Hypothalamus (tissue), 51 donors: ENCODE measurements at regions not wholly inside any gene's neighbourhood (a gene's known extent, or its start where the extent isn't known, plus 50 kb on each side); places are given as distances from the start of the nearest gene placed in this dataset.

Experiments used
- DNase-seq, 51 donors: peaks; one replicate each; lab custom pipeline; 2025; lab: John Stamatoyannopoulos, UW

GRCh38 chr11:91872243-91872642, 352.4 kb upstream of the FAT3 start:
- DNase-seq, result no peak

GRCh38 chr11:91871791-91872190, 352.8 kb upstream of the FAT3 start:
- DNase-seq, result no peak

DNA sequence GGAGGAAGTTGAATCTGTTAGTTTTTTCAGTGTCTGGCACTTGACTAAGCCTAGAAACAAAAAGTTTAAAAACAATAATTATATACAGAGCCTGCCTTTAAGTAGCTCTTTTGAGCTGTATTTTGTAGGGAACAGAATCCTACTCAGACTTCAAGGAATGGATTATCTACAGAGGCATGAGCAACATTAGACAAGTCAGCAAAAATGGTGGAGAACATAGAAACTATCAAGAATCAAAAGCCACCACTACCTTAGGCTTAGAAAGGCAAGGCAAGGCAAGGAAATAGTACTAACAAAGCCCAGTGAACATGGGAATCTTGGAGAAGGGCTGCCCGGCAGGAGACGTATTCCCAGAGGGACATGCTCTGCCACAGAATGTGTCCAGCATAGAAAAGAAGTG, 353.6 kb upstream of the FAT3 start:
- DNase-seq, result no peak

DNA sequence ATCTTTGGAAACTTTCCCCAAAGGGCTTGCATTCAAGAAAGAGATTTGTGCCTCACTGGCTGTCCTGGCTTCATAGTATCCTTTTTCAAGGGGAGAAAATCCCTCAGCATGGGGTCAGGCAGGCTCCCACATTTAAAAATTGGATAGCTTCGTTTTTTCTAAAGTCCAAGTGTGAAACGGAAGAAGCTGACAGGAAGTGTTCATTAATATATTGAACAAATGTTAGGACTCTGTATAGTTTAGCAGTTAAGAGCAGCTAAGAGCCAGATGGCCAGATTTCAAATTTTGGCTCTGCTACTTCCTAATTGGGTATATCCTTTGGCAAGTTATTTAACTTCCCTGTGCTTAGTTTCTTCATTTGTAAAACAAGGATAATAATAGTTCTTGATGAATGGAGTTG, 354.9 kb upstream of the FAT3 start:
- peak in 1 of 51 donors; percentile 30 for DNase-seq

DNA sequence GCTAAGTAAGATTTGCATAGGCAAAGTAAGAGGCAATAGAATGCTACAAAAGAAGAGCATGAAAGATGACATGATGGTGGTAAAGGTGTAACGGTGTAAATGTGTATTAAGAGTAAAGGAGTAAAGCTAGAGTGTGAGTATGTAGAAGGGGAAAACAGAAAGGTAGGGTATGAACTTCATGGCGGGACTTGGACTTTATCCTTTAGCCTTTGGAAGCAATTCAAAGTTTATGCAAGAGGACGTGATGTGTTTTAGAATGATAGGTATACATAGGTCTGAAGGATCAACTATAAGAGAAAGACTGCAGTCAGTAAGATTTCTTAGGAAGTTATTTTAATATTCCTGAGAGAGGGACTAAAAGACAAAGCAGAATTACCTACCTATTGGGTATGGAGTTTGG, 358.0 kb upstream of the FAT3 start:
- DNase-seq, result no peak

GRCh38 chr11:91860661-91861060, 364.0 kb upstream of the FAT3 start:
- no peak for DNase-seq

GRCh38 chr11:91859666-91860065, 365.0 kb upstream of the FAT3 start:
- no peak for DNase-seq

DNA sequence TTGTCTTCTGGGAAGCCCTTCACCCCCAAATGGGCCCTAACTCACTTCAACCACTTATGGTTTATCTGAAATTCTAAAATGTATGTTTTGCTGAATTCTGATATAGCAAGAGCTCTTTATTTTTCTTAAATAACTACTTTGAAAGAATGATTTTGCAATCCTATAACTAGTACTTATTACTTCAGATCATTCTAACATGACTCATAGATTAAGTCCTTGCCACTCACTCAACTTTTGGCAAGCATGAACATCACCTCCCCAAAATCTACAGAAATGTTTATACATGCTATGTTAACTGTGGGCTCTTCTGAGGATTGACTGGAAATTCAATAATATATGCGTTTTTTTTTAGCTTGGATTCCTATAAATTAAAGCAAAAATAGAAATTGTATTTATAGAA, 367.4 kb upstream of the FAT3 start:
- DNase-seq, result no peak

GRCh38 chr11:91854780-91855179, 369.8 kb upstream of the FAT3 start:
- no peak for DNase-seq

GRCh38 chr11:91854171-91854570, 370.4 kb upstream of the FAT3 start:
- DNase-seq, result no peak

DNA sequence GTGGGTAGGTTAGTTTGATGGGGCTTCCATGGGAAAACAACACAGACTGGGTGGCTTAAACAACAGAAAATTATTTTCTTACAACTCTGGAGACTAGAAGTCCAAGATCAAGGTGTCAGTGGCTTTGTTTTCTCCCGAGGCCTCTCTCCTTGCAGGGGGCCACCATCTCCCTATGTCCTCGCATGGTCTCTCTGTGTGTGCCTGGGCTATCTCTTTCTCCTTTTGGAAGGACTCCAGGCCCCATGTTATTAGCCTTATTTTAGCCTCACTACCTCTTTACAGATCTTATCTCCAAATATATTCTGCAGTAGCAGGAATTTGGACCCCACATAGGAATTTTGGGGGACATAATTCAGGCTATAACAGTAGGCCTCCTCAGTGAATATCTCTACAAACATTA, 372.7 kb upstream of the FAT3 start:
- DNase-seq, result no peak

GRCh38 chr11:91850533-91851275, 373.9 kb upstream of the FAT3 start:
- peak in 3 of 51 donors; percentile 5 to 7 (median 7) for DNase-seq

GRCh38 chr11:91850021-91850420, 374.6 kb upstream of the FAT3 start:
- no peak for DNase-seq

DNA sequence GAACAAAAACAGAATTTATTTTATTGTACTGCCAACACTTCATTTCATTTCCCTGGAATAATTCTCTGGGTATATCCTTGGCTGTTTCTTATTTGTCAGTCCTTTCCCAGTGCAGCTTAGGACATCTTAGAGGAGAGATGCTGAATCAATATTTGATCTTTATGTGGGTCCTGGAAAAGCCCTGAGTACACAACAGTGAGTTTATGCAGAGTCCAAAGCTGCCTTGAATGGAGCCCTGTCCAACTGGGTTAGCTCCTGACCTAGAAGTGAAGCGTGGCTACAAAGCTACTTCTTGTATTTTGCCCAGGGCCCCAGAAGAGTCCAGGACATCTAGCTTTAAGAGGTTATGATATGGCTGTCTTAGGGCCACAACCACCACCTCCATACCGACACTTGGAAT, 378.0 kb upstream of the FAT3 start:
- no peak for DNase-seq

GRCh38 chr11:91846002-91846401, 378.6 kb upstream of the FAT3 start:
- no peak for DNase-seq

GRCh38 chr11:91840640-91841240, 383.9 kb upstream of the FAT3 start:
- DNase-seq, result no peak

- no peak for DNase-seq
These were observed 386.9 kb upstream of the FAT3 start for GRCh38 chr11:91837411-91838330.

DNA sequence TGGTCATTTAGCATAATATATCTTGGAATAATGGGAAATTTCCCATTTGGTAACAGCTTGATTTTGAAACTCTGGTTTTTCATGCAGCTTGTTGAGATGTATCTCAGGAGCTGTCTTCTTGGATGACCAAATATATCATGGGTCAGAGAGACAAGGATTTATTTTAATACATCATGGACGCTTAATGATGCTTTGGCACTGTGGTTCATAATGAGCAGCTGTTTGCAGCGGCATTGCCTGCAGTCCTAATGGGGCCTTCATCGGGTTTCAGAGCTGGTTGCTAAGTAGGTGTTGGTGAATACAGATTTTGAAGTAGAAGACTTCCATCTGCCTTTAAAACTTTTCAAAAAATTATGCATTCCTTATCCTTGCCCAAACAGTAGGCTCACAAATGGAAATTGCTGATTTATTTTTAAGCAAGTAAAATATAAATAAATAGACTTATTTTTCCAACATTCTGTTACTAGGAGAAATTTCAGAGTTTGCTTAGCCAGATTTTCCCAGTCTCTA, 389.5 kb upstream of the FAT3 start:
- no peak for DNase-seq

DNA sequence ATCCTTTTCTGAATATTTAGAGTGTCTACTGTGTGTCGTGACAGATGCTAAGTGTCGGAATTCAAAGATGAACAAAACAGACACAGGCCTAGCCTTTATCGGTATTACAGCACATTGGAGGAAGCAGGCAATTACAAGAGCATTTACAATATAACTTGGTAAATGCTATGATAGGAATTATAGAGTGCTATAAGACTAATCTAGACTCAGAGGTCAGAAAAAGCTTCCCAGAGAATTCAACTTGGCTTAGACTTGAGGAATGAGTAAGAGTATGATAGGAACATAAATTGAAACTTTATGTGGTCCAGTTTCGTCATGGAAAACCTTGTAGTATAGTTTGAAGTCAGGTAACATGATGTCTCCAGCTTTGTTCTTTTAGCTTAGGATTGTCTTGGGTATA, 395.7 kb upstream of the FAT3 start:
- no peak for DNase-seq

DNA sequence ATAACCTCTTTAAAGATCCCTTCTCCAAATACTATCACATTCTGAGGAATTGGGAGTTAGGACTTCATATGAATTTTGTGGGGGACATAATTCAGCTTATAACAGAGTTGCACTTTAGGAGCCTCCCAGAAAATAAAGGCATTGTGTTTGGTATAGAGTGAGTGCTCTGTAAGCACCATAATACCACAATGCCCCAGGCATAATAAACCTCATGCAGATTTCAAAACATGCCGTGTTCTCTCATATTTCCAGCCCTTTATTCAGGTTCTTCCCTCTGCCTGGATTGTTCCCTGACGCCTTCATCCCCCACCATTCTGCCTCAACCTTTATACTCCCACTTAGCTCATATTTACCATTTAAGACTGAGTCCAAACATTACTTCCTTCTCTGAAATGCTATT, 398.8 kb upstream of the FAT3 start:
- no peak for DNase-seq

- DNase-seq, result no peak
These were observed 401.3 kb upstream of the FAT3 start for GRCh38 chr11:91823252-91823830.
